Neural cell (in vitro differentiated cells): ENCODE measurements at regions not wholly inside any gene's neighbourhood (a gene's known extent, or its start where the extent isn't known, plus 50 kb on each side); places are given as distances from the start of the nearest gene placed in this dataset.

Experiments
- H2AFZ ChIP-seq: fragments of 200-600, 300-800 bp; sonication (generic), shearing (Covaris generic); 2 replicates; pipeline ENCODE4 v1.6.0; 2014; ENCODE audit warnings: low read depth, mild to moderate bottlenecking, antibody characterized with exemption, low read length, moderate library complexity
- H3F3A ChIP-seq: fragments of 200-600 bp; shearing (Covaris generic); 2 replicates; pipeline ENCODE4 v1.6.1; 2016; ENCODE audit warnings: mild to moderate bottlenecking, moderate library complexity, mixed read lengths, antibody characterized with exemption, low read length; ENCODE audit not compliant: insufficient read depth, poor library complexity, severe bottlenecking
- H3K27ac ChIP-seq: fragments of 200-600, 300-800 bp; sonication (generic), shearing (Covaris generic); 2 replicates; pipeline ENCODE4 v1.5.1; 2014; ENCODE audit warnings: mild to moderate bottlenecking, low read length, moderate library complexity
- H3K27me3 ChIP-seq: fragments of 300-800, 200-600 bp; sonication (generic), shearing (Covaris generic); 2 replicates; pipeline ENCODE4 v1.6.0; 2014; ENCODE audit warnings: mild to moderate bottlenecking, low read depth, low read length, moderate library complexity; ENCODE audit not compliant: insufficient read depth
- H3K36me3 ChIP-seq: fragments of 300-800, 200-600 bp; sonication (generic), shearing (Covaris generic); 2 replicates; pipeline ENCODE4 v1.5.1; 2014; ENCODE audit warnings: mild to moderate bottlenecking, antibody characterized with exemption, low read length, moderate library complexity; ENCODE audit not compliant: insufficient read depth
- H3K4me2 ChIP-seq: fragments of 300-800, 200-600 bp; sonication (generic), shearing (Covaris generic); 2 replicates; pipeline ENCODE4 v1.6.0; 2014; ENCODE audit warnings: mild to moderate bottlenecking, low read length
- H3K4me3 ChIP-seq: fragments of 300-800, 200-600 bp; sonication (generic), shearing (Covaris generic); 2 replicates; pipeline ENCODE4 v1.5.1; 2014; ENCODE audit warnings: mild to moderate bottlenecking, low read length, moderate library complexity
- H3K79me2 ChIP-seq: fragments of 200-600 bp; shearing (Covaris generic); replicated peaks from 2 replicates; pipeline ENCODE4 v1.6.0; 2014; ENCODE audit warnings: mild to moderate bottlenecking, low read length, moderate library complexity; ENCODE audit not compliant: insufficient read depth
- H3K9ac ChIP-seq: fragments of 300-800, 200-600 bp; sonication (generic), shearing (Covaris generic); 2 replicates; pipeline ENCODE4 v1.6.1; 2016; ENCODE audit warnings: mild to moderate bottlenecking, low read length, mixed read lengths
- H3K9me2 ChIP-seq: fragments of 200-600 bp; shearing (Covaris generic); 2 replicates; pipeline ENCODE4 v1.6.1; 2016; ENCODE audit warnings: mild to moderate bottlenecking, low read length, mixed read lengths; ENCODE audit not compliant: insufficient read depth
- H3K9me3 ChIP-seq: fragments of 200-600, 300-800 bp; sonication (generic), shearing (Covaris generic); 2 replicates; pipeline ENCODE4 v1.6.1; 2016; ENCODE audit warnings: mild to moderate bottlenecking, mixed run types, low read length, moderate library complexity, mixed read lengths
- H4K20me1 ChIP-seq: fragments of 200-600 bp; shearing (Covaris generic); 2 replicates; pipeline ENCODE4 v1.6.1; 2016; ENCODE audit warnings: mild to moderate bottlenecking, mixed run types; ENCODE audit not compliant: insufficient read depth
- EP300 ChIP-seq: fragments of 450-650 bp; conservative IDR thresholded peaks from 2 replicates; pipeline ENCODE4 v1.6.1; 2014; ENCODE audit warnings: antibody characterized with exemption, mild to moderate bottlenecking, moderate library complexity; ENCODE audit not compliant: poor library complexity, severe bottlenecking
- EZH2 ChIP-seq: fragments of 200-600, 300-800 bp; shearing (Covaris generic), sonication (generic); IDR thresholded peaks from 2 replicates; pipeline ENCODE4 v1.6.1; 2014; ENCODE audit warnings: antibody characterized with exemption, low read length, borderline replicate concordance, mild to moderate bottlenecking; ENCODE audit not compliant: insufficient read depth, poor library complexity, severe bottlenecking
- MXI1 ChIP-seq: fragments of 450-650 bp; conservative IDR thresholded peaks from 2 replicates; pipeline ENCODE4 v1.6.1; 2014; ENCODE audit warnings: antibody characterized with exemption, mild to moderate bottlenecking; ENCODE audit not compliant: poor library complexity, severe bottlenecking
- POLR2AphosphoS5 ChIP-seq: IDR thresholded peaks from 2 replicates; pipeline ENCODE4 v1.6.1; 2012
- RAD21 ChIP-seq: fragments of 450-650 bp; conservative IDR thresholded peaks from 2 replicates; pipeline ENCODE4 v1.6.1; 2014; ENCODE audit warnings: antibody characterized with exemption, mild to moderate bottlenecking, moderate library complexity
- SMC3 ChIP-seq: fragments of 450-650 bp; conservative IDR thresholded peaks from 2 replicates; pipeline ENCODE4 v1.6.1; 2014; ENCODE audit warnings: antibody characterized with exemption, mild to moderate bottlenecking, moderate library complexity; ENCODE audit not compliant: poor library complexity
- TAF1 ChIP-seq: IDR thresholded peaks from 2 replicates; pipeline ENCODE4 v1.6.1; 2012; ENCODE audit warnings: low read depth
- TF ChIP-seq, protein P1 (sequence below): IDR thresholded peaks from 2 replicates; pipeline ENCODE4 v1.6.1; 2012; ENCODE audit warnings: borderline replicate concordance
- TF ChIP-seq, protein P2 (sequence below): fragments of 450-650 bp; IDR thresholded peaks from 2 replicates; pipeline ENCODE4 v1.5.1; 2014; ENCODE audit warnings: antibody characterized with exemption, mild to moderate bottlenecking, moderate library complexity; ENCODE audit not compliant: poor library complexity, severe bottlenecking

DNA sequence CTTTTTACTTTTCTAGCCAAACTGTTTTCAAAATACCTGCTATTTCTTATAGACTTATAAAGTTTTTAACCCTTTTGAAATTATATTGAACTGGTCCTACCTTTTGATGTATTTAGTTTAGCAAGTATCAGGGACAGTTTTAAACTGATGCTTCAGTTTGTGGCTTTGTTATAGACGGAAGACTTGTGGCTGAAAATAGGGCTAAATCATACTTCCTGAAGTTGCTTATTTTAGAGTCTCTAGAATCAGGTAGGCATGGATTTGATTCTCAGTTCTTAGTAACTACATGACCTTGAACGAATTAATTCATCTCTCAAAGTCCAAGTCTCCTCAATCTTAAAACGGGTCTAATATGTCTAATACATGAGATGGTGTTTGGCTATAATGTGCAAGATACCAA lies 322.8 kb downstream of the RAP2B start (continued):
- TF ChIP-seq, protein P1, sequence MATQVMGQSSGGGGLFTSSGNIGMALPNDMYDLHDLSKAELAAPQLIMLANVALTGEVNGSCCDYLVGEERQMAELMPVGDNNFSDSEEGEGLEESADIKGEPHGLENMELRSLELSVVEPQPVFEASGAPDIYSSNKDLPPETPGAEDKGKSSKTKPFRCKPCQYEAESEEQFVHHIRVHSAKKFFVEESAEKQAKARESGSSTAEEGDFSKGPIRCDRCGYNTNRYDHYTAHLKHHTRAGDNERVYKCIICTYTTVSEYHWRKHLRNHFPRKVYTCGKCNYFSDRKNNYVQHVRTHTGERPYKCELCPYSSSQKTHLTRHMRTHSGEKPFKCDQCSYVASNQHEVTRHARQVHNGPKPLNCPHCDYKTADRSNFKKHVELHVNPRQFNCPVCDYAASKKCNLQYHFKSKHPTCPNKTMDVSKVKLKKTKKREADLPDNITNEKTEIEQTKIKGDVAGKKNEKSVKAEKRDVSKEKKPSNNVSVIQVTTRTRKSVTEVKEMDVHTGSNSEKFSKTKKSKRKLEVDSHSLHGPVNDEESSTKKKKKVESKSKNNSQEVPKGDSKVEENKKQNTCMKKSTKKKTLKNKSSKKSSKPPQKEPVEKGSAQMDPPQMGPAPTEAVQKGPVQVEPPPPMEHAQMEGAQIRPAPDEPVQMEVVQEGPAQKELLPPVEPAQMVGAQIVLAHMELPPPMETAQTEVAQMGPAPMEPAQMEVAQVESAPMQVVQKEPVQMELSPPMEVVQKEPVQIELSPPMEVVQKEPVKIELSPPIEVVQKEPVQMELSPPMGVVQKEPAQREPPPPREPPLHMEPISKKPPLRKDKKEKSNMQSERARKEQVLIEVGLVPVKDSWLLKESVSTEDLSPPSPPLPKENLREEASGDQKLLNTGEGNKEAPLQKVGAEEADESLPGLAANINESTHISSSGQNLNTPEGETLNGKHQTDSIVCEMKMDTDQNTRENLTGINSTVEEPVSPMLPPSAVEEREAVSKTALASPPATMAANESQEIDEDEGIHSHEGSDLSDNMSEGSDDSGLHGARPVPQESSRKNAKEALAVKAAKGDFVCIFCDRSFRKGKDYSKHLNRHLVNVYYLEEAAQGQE: no peak
- no peak for TF ChIP-seq RAD21
- no peak for TF ChIP-seq TAF1

DNA sequence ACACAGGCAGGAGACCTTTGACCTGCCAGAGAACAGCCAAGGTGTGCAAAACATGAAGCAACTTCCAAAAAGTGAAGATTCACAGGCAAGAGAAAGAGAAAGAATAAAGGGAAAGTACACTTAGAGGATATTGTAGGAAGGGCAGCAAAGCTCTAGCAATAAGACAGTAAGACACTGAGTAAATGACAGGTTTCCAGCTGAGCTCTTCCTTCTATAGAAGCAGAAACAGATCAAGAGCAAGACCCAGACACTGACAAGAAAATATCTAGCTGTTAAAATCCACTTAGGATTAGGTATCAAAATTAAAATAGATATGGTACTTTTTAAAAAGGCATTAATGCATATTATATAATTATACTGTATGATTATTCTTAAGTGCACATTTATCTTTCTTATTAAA lies 333.4 kb downstream of the RAP2B start:
- no peaks in the 10 kb centered on the region for H3K9me2 ChIP-seq
- peak overlapping the region; percentile 40 for H3K27ac ChIP-seq
- no peaks in the 10 kb centered on the region for H3K36me3 ChIP-seq
- peak overlapping the region; percentile 52 for H3K4me2 ChIP-seq
- TF ChIP-seq EP300: peak; percentile 80
- no peak for TF ChIP-seq EZH2
- peak; percentile 64 for TF ChIP-seq POLR2AphosphoS5
- TF ChIP-seq, protein P2, sequence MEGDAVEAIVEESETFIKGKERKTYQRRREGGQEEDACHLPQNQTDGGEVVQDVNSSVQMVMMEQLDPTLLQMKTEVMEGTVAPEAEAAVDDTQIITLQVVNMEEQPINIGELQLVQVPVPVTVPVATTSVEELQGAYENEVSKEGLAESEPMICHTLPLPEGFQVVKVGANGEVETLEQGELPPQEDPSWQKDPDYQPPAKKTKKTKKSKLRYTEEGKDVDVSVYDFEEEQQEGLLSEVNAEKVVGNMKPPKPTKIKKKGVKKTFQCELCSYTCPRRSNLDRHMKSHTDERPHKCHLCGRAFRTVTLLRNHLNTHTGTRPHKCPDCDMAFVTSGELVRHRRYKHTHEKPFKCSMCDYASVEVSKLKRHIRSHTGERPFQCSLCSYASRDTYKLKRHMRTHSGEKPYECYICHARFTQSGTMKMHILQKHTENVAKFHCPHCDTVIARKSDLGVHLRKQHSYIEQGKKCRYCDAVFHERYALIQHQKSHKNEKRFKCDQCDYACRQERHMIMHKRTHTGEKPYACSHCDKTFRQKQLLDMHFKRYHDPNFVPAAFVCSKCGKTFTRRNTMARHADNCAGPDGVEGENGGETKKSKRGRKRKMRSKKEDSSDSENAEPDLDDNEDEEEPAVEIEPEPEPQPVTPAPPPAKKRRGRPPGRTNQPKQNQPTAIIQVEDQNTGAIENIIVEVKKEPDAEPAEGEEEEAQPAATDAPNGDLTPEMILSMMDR: no peak
- peaks cover 13% of the 10 kb centered on the region for H3F3A ChIP-seq
- H4K20me1 ChIP-seq: no peaks in the 10 kb centered on the region
- no peak overlapping the region for H2AFZ ChIP-seq
- peak overlapping the region; percentile 15 for H3K9ac ChIP-seq
- peak overlapping the region; percentile 43 for H3K4me3 ChIP-seq
- no peaks in the 10 kb centered on the region for H3K79me2 ChIP-seq
- no peaks in the 10 kb centered on the region for H3K9me3 ChIP-seq
- no peaks in the 10 kb centered on the region for H3K27me3 ChIP-seq

DNA sequence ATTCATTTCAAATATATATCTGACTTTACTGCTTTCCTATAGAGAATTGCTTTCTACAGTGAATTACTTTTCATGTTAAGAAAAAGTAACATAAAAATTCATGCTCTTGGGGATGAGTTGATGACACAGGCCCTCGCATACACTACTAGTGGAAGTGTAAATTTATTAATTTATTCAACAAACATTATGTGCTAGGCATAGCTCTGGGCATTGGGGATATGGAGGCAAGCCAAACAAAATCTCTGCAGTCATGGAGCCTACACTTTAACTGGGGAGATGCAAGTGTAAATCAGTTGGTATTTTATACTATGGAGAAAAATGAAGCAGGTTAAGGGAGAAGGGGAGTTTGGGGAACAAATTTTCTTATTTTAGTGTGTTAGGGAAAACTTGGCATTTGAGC lies 340.7 kb downstream of the RAP2B start:
- no peaks in the 10 kb centered on the region for H3K27me3 ChIP-seq
- H4K20me1 ChIP-seq: no peaks in the 10 kb centered on the region
- no peaks in the 10 kb centered on the region for H3K36me3 ChIP-seq
- no peaks in the 10 kb centered on the region for H3K9me2 ChIP-seq
- no peaks in the 10 kb centered on the region for H3F3A ChIP-seq
- H3K4me2 ChIP-seq: no peak overlapping the region
- H3K4me3 ChIP-seq: no peak overlapping the region
- no peaks in the 10 kb centered on the region for H3K9me3 ChIP-seq
- H3K27ac ChIP-seq: no peak overlapping the region
- H3K9ac ChIP-seq: no peak overlapping the region
- TF ChIP-seq EZH2 (no peak), SMC3 (no peak), POLR2AphosphoS5 (no peak), MXI1 (no peak), RAD21 (no peak), TAF1 (no peak), EP300 (no peak)
- TF ChIP-seq, protein P1: no peak
- TF ChIP-seq, protein P2: no peak
- no peak overlapping the region for H2AFZ ChIP-seq
- no peaks in the 10 kb centered on the region for H3K79me2 ChIP-seq
